Ishikawa (cell line): ENCODE measurements at regions not wholly inside any gene's neighbourhood (a gene's known extent, or its start where the extent isn't known, plus 50 kb on each side); places are given as distances from the start of the nearest gene placed in this dataset.
A peak's percentile ranks its signal among the peaks of the same experiment; 100 is the strongest.

Experiments
- CEBPB ChIP-seq: IDR thresholded peaks from 2 replicates; pipeline ENCODE4 v1.6.1; 2012
- CREB1 ChIP-seq: IDR thresholded peaks from 2 replicates; pipeline ENCODE4 v1.6.1; 2012; ENCODE audit warnings: low read depth
- EGR1 ChIP-seq: IDR thresholded peaks from 2 replicates; pipeline ENCODE4 v1.6.1; 2012
- EP300 ChIP-seq: IDR thresholded peaks from 2 replicates; pipeline ENCODE4 v1.6.1; 2012; ENCODE audit warnings: borderline replicate concordance
- FOXM1 ChIP-seq: IDR thresholded peaks from 2 replicates; pipeline ENCODE4 v1.6.1; 2012; ENCODE audit warnings: low read depth, borderline replicate concordance
- NFIC ChIP-seq: IDR thresholded peaks from 2 replicates; pipeline ENCODE4 v1.6.1; 2012
- RAD21 ChIP-seq: IDR thresholded peaks from 2 replicates; pipeline ENCODE4 v1.6.1; 2012; ENCODE audit warnings: low read depth
- TAF1 ChIP-seq: IDR thresholded peaks from 2 replicates; pipeline ENCODE4 v1.6.1; 2012; ENCODE audit warnings: low read depth, mild to moderate bottlenecking
- TCF12 ChIP-seq: IDR thresholded peaks from 2 replicates; pipeline ENCODE4 v1.6.1; 2012; ENCODE audit warnings: low read depth
- TEAD4 ChIP-seq: IDR thresholded peaks from 2 replicates; pipeline ENCODE4 v1.6.1; 2012
- YY1 ChIP-seq: IDR thresholded peaks from 2 replicates; pipeline ENCODE4 v1.6.1; 2012; ENCODE audit warnings: low read depth
- ZBTB7A ChIP-seq: IDR thresholded peaks from 2 replicates; pipeline ENCODE4 v1.6.1; 2012; ENCODE audit warnings: low read depth
- TF ChIP-seq, protein P1 (sequence below): IDR thresholded peaks from 2 replicates; pipeline ENCODE4 v1.6.1; 2012; ENCODE audit warnings: low read depth, mild to moderate bottlenecking
- TF ChIP-seq, protein P2 (sequence below): IDR thresholded peaks from 2 replicates; pipeline ENCODE4 v1.6.1; 2012
- TF ChIP-seq, protein P3 (sequence below): IDR thresholded peaks from 2 replicates; pipeline ENCODE4 v1.6.1; 2012

DNA sequence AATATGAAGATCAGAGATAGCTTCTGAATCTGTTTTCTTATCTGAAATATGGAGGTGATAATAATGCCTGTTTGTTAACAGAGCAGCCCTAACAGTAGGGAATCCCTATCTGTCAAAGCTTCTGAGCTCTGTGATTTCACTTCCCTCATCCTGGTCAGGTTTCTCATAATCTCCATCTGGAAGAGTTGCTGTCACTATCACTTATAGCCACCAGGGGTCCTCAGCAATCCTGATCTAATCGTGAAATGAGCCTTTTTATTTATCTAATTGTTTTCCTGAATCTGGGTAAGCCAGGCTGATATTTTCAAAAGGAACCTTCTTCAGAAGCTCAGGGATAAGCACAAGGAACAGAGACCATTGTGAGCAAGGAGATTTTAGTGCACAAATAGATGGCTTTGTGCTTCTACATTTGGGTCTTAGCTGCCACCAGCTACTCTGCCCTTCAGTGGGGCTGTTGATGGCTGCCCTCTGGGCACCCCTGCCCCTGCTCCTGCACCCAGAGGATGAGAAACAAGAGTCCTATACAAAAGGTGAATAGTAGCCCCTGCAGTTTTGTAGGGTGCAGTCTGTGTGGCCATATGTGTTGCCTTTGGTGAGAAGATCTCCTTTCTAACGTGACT, 196.4 kb upstream of the RADX start:
- TF ChIP-seq, protein P1, sequence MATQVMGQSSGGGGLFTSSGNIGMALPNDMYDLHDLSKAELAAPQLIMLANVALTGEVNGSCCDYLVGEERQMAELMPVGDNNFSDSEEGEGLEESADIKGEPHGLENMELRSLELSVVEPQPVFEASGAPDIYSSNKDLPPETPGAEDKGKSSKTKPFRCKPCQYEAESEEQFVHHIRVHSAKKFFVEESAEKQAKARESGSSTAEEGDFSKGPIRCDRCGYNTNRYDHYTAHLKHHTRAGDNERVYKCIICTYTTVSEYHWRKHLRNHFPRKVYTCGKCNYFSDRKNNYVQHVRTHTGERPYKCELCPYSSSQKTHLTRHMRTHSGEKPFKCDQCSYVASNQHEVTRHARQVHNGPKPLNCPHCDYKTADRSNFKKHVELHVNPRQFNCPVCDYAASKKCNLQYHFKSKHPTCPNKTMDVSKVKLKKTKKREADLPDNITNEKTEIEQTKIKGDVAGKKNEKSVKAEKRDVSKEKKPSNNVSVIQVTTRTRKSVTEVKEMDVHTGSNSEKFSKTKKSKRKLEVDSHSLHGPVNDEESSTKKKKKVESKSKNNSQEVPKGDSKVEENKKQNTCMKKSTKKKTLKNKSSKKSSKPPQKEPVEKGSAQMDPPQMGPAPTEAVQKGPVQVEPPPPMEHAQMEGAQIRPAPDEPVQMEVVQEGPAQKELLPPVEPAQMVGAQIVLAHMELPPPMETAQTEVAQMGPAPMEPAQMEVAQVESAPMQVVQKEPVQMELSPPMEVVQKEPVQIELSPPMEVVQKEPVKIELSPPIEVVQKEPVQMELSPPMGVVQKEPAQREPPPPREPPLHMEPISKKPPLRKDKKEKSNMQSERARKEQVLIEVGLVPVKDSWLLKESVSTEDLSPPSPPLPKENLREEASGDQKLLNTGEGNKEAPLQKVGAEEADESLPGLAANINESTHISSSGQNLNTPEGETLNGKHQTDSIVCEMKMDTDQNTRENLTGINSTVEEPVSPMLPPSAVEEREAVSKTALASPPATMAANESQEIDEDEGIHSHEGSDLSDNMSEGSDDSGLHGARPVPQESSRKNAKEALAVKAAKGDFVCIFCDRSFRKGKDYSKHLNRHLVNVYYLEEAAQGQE, result no peak
- peak; percentile 39; the same call in 1 of the 2 replicates for TF ChIP-seq RAD21

DNA sequence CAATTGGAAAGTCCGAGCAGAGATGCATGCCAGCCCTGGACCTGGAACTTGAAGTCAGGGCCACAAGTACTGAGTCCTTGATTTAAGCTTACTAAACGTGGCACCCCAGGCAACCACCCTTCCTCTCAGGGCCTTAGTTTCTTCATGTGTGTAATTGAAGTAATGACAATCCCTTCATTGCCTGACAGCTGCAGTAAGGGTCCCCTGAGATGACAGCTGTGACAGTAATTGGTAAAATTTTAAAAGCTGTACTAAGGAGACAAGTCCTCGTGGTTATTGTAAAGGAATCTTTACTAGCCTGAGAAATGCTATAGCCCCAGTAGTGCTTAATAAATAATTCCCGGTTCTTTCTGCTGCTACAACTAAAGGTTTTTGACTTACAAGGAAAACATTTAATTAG, 175.1 kb upstream of the RADX start:
- no peak for TF ChIP-seq RAD21
- no peak for TF ChIP-seq NFIC
- TF ChIP-seq EGR1, result no peak
- TF ChIP-seq TEAD4, result no peak
- no peak for TF ChIP-seq ZBTB7A
- TF ChIP-seq TCF12, result no peak
- no peak for TF ChIP-seq TAF1
- TF ChIP-seq, protein P1, result no peak
- no peak for TF ChIP-seq CEBPB
- TF ChIP-seq, protein P2, sequence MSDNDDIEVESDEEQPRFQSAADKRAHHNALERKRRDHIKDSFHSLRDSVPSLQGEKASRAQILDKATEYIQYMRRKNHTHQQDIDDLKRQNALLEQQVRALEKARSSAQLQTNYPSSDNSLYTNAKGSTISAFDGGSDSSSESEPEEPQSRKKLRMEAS, result no peak
- TF ChIP-seq, protein P3, sequence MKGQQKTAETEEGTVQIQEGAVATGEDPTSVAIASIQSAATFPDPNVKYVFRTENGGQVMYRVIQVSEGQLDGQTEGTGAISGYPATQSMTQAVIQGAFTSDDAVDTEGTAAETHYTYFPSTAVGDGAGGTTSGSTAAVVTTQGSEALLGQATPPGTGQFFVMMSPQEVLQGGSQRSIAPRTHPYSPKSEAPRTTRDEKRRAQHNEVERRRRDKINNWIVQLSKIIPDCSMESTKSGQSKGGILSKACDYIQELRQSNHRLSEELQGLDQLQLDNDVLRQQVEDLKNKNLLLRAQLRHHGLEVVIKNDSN, result no peak
- TF ChIP-seq YY1, result no peak
- TF ChIP-seq EP300, result no peak
- TF ChIP-seq FOXM1, result no peak
- TF ChIP-seq CREB1, result no peak

DNA sequence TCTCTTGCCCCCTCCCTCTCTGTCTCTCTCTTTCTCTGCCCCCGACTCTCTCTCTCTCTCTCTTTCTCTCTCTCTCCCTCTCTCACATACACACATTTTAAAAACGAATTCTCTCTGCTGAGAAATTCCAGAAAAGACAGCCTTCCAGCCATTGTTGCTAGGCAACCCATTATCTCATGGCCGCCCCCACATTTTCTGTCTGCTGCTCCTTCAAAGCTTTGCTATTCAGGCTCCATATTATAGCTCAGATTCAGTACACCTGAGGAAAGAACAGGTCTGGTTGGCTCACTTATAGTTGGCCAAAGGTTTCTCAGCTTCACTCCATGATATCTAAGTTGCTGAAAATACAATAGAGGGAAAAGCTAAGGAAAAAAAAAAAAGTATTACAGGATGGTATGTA, 174.4 kb upstream of the RADX start:
- TF ChIP-seq NFIC, result no peak
- TF ChIP-seq, protein P1, result no peak

DNA sequence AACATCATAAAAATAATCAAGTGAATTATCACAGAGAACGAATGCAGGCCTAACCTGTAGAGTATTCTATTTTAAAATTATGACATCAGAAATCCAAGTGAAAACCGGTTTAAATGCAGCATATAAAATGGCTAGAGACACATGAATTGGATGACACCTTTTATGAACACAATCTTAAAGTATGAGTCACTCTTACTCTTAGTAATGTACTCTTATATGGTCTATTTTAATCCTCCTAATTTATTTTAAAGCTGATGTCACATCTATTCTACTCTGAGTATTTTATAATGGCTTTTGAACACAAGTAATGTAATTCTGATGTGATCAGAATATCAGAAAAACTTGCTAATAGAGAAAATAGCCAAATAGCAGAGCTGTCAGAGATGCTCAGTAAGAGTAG, 161.4 kb upstream of the RADX start:
- no peak for TF ChIP-seq RAD21
- TF ChIP-seq, protein P2, result no peak
- TF ChIP-seq, protein P1, result no peak

DNA sequence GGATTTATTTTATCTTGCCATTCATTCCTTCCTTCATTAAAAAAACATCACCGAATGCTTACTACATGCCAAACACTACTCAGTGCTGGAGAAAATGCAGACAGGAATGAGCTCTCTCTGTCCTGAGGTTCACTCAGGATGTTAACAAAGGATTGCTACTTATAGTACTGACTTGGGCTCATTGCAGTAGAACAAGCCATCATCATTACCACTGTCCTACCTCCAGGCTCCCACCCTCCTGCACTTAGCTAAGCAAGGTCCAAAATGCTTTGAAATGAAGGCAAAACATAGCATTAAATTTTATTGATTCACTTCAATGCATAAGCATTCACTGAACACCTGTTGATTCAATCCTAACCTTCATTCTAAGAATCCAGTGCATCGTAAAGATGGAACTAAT, 159.8 kb upstream of the RADX start:
- no peak for TF ChIP-seq YY1
